PFSK-1 (cell line): ENCODE measurements at regions not wholly inside any gene's neighbourhood (a gene's known extent, or its start where the extent isn't known, plus 50 kb on each side); places are given as distances from the start of the nearest gene placed in this dataset.

Source experiments
- FOXP2 ChIP-seq: optimal IDR thresholded peaks from 2 replicates; pipeline ENCODE3; 2011; ENCODE audit warnings: borderline replicate concordance, control low read depth, inconsistent platforms; ENCODE audit not compliant: insufficient read depth; ENCODE audit errors: extremely low read length, extremely low read depth
- POLR2AphosphoS5 ChIP-seq: IDR thresholded peaks from 2 replicates; pipeline ENCODE4 v1.6.1; 2012; ENCODE audit warnings: low read depth, mild to moderate bottlenecking, control low read depth, low read length, moderate library complexity
- REST ChIP-seq, 2 experiments: IDR thresholded peaks; 2 replicates each; pipeline versions ENCODE4 v1.6.1 to v1.8.0; 2011 to 2012; ENCODE audit warnings: low read depth in 2 of 2, low read length in 2 of 2, control low read depth in 1 of 2, inconsistent platforms in 1 of 2, mild to moderate bottlenecking in 1 of 2, moderate library complexity in 1 of 2; ENCODE audit not compliant: insufficient read depth in 1 of 2
- SIN3A ChIP-seq: IDR thresholded peaks from 2 replicates; pipeline ENCODE4 v1.6.1; 2012; ENCODE audit warnings: mild to moderate bottlenecking, low read length, moderate library complexity, borderline replicate concordance; ENCODE audit not compliant: insufficient read depth
- TAF1 ChIP-seq: IDR thresholded peaks from 2 replicates; pipeline ENCODE4 v1.6.1; 2012; ENCODE audit warnings: low read length, control low read depth, borderline replicate concordance; ENCODE audit not compliant: insufficient read depth

- TF ChIP-seq POLR2AphosphoS5: no peak
- no peak for TF ChIP-seq REST (IDR thresholded peaks at IDR 0.05; ENCODE audit: insufficient read depth in 1 of 2, low read depth in 2 of 2, low read length in 2 of 2)
- no peak for TF ChIP-seq SIN3A
- TF ChIP-seq TAF1: no peak
- TF ChIP-seq FOXP2: no peak
These were observed 193.4 kb downstream of the ALDH8A1 start for GRCh38 chr6:134756374-134757025.
